ENCODE measurements at regions not wholly inside any gene's neighbourhood (a gene's known extent, or its start where the extent isn't known, plus 50 kb on each side); places are given as distances from the start of the nearest gene placed in this dataset.

DNA sequence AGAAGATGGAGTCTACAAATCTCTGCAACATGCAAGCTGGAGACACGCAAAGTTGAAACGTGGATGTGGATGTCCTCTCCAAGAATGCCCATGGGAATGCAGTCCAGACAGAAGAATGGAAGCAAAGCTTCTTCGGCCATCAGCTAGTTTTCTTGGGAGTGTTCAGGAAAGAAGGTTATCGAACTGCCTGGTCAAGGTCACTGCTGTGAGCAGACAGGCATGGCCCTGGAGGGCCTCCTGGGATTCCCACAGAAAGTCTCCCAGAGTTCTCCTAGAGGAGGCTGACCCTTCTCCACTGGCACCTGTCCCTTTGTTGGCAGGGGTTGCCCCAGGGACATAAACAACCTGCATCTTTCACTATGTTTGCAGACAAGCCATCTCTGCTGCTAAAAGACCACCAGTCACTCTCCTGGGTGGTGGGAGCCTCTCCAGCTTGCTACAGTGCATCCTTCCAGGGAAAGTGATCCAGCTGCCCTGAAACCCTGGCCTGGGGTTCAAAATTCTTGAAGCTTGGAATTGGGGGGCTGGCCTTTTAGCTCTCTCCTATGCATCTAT lies 265.8 kb downstream of the SYK start:
- no peak for TF ChIP-seq ZFX (IDR thresholded peaks at IDR 0.05; ENCODE audit: borderline replicate concordance)
- TF ChIP-seq, protein P1, sequence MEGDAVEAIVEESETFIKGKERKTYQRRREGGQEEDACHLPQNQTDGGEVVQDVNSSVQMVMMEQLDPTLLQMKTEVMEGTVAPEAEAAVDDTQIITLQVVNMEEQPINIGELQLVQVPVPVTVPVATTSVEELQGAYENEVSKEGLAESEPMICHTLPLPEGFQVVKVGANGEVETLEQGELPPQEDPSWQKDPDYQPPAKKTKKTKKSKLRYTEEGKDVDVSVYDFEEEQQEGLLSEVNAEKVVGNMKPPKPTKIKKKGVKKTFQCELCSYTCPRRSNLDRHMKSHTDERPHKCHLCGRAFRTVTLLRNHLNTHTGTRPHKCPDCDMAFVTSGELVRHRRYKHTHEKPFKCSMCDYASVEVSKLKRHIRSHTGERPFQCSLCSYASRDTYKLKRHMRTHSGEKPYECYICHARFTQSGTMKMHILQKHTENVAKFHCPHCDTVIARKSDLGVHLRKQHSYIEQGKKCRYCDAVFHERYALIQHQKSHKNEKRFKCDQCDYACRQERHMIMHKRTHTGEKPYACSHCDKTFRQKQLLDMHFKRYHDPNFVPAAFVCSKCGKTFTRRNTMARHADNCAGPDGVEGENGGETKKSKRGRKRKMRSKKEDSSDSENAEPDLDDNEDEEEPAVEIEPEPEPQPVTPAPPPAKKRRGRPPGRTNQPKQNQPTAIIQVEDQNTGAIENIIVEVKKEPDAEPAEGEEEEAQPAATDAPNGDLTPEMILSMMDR (IDR thresholded peaks at IDR 0.05), result no peak
- H3K27ac ChIP-seq, result no peak overlapping the region

DNA sequence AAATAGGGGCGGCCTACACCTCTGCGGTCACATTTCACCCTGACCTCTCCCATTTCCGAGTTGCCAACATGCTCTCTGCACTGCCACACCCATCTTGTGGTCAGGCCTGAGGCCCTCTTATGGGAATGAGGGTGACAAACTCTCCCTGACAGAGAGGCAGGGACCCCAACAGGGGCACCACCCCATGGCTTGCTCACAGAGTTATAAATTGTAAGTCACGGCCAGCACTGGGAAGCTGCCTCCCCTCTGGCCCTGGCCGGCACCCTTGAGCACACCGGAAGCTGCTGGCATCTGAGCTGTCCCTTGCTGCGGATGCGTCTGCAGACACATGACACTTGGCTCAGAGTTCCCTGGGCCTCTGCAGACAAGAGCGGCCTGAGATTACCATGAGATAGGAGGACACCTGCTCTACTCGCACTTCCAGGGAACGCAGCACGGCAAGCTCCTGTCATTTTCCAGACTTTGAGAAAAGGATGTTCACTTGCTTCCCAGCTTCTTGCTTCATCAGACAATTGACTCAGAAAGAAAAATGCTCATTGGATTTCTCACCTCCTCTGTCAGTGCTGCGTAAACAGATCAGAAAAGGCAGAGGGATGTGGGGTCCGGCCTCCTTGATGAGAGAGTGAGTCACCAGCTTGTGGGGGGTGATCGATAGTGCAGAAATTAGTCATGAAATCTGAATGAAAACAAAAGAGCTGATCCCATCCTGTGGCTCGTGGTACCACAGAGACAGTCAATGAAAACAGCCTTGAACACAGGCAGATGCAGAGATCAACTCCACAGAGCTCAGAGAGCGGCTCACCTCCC lies 269.8 kb downstream of the SYK start:
- TF ChIP-seq, protein P1 (IDR thresholded peaks at IDR 0.05), result no peak
- TF ChIP-seq ZFX (IDR thresholded peaks at IDR 0.05; ENCODE audit: borderline replicate concordance), result no peak
- no peak overlapping the region for H3K27ac ChIP-seq

DNA sequence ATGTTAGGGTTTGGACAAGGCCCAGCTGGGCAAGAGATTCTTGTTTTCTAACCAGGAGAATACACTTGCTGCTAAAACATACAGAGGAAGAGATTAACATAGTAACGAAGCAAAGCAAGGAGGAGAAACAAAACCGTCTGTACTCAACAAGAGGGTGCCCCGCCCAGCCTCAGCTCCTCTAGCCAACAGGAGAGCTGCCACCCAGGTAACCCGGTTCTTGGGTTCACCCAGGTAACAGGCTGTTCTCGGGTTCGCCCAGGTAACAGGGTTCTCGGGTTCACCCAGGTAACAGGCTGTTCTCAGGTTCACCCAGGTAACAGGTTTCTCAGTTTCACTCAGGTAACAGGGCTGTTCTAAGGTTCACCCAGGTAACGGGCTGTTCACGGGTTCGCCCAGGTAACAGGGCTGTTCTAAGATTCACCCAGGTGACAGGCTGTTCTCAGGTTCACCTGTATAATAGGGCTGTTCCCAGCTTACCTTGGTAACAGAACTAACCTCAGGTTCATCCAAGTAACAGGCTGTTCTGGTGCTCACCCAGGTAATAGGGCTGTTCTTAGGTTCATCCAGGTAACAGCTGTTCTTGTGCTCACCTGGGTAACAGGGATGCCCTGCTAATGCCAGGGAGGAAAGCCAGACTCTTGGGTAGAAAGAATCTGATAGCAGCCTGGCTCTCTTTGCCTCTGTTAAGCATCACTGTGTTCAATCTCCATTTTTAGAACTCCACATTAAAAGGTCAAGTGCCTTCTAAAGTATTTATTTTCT lies 271.6 kb downstream of the SYK start:
- no peak overlapping the region for H3K27ac ChIP-seq
- no peak for TF ChIP-seq ZFX (IDR thresholded peaks at IDR 0.05; ENCODE audit: borderline replicate concordance)
- TF ChIP-seq, protein P1 (IDR thresholded peaks at IDR 0.05), result no peak

DNA sequence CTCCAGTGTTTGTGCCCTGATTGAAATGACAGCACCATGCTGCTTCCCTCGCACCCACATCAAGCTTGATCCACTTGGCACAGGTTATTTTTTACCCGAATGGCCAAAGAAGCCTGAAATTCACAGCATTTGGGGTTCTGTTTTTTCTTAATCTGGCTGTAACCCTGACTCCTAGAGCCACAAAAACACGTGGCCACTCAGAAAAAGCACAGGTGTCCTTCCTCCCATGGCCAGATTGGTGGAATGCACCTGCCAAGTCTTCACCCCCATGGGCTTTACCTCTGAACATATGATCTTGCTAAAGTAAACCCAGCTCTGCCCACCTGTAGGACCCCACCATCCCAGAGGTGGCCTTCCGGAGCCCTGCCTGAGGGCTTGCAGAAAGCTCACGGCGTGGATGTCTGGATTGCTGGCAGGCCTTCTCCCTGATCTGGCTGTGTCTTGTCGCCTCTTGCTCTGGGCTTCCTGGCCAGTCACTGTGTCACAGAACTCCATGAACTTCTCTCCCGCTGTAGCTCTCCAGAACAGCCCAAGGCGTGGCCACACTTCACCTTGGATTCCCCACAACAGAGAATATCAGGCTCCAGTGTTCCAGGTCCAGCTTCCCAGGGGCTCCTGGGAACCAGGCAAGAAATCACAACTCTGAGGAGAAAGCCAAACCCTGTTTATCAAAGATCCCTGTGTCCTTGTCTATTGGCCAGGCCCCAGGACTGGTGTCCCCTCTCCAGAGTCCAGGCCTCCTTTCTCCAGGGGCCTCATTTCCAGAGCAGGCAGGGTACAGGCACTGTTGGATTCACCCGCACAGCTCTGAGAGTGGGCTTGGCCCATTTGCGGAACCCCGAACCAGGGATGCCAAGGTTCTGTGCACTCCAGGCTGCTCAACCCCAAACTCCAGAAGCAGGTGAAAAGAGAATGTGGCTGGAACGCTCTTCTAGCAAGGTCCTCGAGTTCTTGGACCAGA lies 272.5 kb downstream of the SYK start:
- no peak overlapping the region for H3K27ac ChIP-seq
- no peak for TF ChIP-seq ZFX (IDR thresholded peaks at IDR 0.05; ENCODE audit: borderline replicate concordance)
- TF ChIP-seq, protein P1 (IDR thresholded peaks at IDR 0.05), result no peak

DNA sequence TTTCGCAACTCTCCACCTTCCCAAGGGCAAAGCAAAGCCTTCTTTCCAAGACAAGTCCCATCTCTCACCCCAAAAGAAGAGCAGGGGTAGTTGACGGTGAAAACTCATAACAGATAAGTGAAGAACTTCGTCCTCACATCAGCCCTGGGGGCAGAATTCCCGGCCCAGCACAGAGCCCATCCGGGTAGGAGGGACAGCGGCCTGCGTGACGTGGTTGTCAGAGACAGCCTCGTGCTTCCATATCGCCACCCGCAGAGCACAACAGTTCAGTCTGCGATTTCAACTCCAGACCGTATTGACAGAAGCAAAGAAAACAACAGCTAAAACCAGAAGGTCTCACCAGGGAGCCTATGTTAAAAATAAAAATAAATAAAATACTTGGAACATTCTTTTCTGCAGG lies 273.2 kb downstream of the SYK start:
- no peak overlapping the region for H3K27ac ChIP-seq
- TF ChIP-seq, protein P1 (IDR thresholded peaks at IDR 0.05), result no peak
- no peak for TF ChIP-seq ZFX (IDR thresholded peaks at IDR 0.05; ENCODE audit: borderline replicate concordance)

DNA sequence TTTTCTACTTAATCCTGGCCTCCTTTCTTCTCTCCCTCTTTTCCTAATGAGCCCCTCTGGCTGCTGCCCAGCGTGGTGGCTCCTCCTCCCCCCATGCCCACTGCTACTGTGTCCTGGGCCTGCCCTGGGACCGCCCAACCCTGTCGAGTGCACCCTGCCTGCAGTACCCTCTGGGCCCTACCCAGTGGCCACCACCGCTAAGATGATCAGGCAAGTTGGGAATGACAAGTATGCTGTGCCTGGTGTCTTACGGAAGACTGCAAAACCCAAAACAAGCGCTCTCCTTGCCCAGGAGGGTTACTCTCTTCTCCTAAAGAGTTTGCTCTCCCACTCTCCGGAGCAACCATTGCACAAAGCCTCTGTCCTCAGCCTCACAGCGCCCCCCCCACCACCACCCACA lies 273.7 kb downstream of the SYK start:
- TF ChIP-seq ZFX (IDR thresholded peaks at IDR 0.05; ENCODE audit: borderline replicate concordance), result no peak
- TF ChIP-seq, protein P1 (IDR thresholded peaks at IDR 0.05), result no peak
- no peak overlapping the region for H3K27ac ChIP-seq

Data from 22Rv1 (cell line).